SH-SY5Y (cell line): ENCODE measurements at regions not wholly inside any gene's neighbourhood (a gene's known extent, or its start where the extent isn't known, plus 50 kb on each side); places are given as distances from the start of the nearest gene placed in this dataset.

Experiments
- GATA2 ChIP-seq: IDR thresholded peaks from 2 replicates; pipeline ENCODE4 v1.6.1; 2011; ENCODE audit warnings: mild to moderate bottlenecking, low read depth, low read length
- GATA3 ChIP-seq: IDR thresholded peaks from 2 replicates; pipeline ENCODE4 v1.6.1; 2011; ENCODE audit warnings: low read depth, mild to moderate bottlenecking, low read length, moderate library complexity

DNA sequence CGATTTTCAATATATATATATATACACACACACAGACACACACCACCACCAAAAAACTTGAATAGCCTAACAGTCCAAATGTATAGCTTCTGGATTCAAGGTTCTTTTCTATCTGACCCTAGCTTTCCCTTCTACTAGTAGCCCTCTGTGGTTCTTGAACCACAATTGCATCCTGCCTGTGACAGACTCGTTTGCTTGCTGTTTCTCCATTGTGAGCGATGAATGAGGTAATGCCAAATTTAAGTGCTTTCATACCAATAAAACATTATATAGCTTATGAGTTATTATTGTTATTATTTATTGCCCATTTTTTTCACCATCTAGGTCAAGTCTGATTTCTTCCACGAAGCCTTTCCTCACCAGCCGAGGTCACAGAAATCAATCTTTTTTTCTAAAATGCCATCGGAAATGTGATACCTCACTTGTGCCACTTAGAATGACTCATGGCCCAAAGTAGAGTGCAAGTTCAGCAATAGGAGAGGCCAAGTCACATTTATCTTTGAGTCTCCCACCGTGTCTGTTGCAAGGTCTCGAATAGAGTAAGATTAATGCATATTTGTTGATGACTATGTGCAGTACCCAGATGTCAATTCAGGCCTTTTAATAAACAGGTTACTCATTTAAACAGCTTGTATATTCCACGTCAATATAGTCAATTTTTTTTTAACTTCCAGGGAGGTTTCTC is 1015.8 kb upstream of the SEL1L start:
- TF ChIP-seq GATA2 (no peak), GATA3 (no peak)
